Thoracic aorta (tissue), 2 donors: ENCODE measurements at regions not wholly inside any gene's neighbourhood (a gene's known extent, or its start where the extent isn't known, plus 50 kb on each side); places are given as distances from the start of the nearest gene placed in this dataset.
"Not testable (repeated sequence)": the region's sequence is repeated elsewhere in the genome, so short reads cannot be mapped to it uniquely, and the experiment has no call there.

Experiments
- ATAC-seq: fragments of 150-250 bp; one replicate; pipeline ENCODE4 v1.8.0; 2017; ENCODE audit warnings: low read depth; ENCODE audit not compliant: insufficient number of reproducible peaks, low FRiP score
- DNase-seq: peaks from one replicate; pipeline ENCODE4 v3.0.0-alpha.2; 2020; ENCODE audit warnings: low spot score
- H3K27ac ChIP-seq, 2 donors: fragments of 200-600 bp; sonication (generic); 1 replicate in 1 of 2; 2 replicates in 1 of 2; pipeline ENCODE4 v1.5.1; 2016; ENCODE audit warnings: mild to moderate bottlenecking in 2 of 2, moderate library complexity in 2 of 2
- H3K27me3 ChIP-seq: fragments of 200-600 bp; sonication (generic); replicated peaks from 2 replicates; pipeline ENCODE4 v1.6.0; 2016; ENCODE audit warnings: mild to moderate bottlenecking; ENCODE audit not compliant: insufficient read depth
- H3K36me3 ChIP-seq: fragments of 200-600 bp; sonication (generic); one replicate; pipeline ENCODE4 v1.5.1; 2016
- H3K4me1 ChIP-seq, 2 donors: fragments of 200-600 bp; sonication (generic); 1 replicate in 1 of 2; 2 replicates in 1 of 2; pipeline versions ENCODE4 v1.5.1 to v1.6.0; 2016; ENCODE audit warnings: low read depth in 2 of 2, mild to moderate bottlenecking in 1 of 2; ENCODE audit not compliant: control insufficient read depth in 1 of 2
- H3K4me3 ChIP-seq: fragments of 200-600 bp; sonication (generic); 2 replicates; pipeline ENCODE4 v1.5.1; 2016; ENCODE audit warnings: mild to moderate bottlenecking
- H3K9me3 ChIP-seq: fragments of 200-600 bp; sonication (generic); 2 replicates; pipeline ENCODE4 v1.5.1; 2016
- CTCF ChIP-seq: fragments of 200-600 bp; sonication (generic); IDR thresholded peaks from one replicate; pipeline ENCODE4 v1.5.1; 2019; ENCODE audit warnings: antibody characterized with exemption

- no peak for ATAC-seq
- Histone ChIP-seq H3K4me1 (no peaks in the 10 kb centered on the region), H3K27ac (no peak overlapping the region), H3K36me3 (no peaks in the 10 kb centered on the region), H3K27me3 (no peaks in the 10 kb centered on the region), H3K4me3 (no peak overlapping the region), H3K9me3 (peaks cover 3% of the 10 kb centered on the region)
- no peak for TF ChIP-seq CTCF
- DNase-seq, result no peak
Measured at GRCh38 chr3:191648787-191649186, 187.8 kb downstream of the PYDC2 start.

- Histone ChIP-seq H3K27me3 (no peaks in the 10 kb centered on the region), H3K36me3 (no peaks in the 10 kb centered on the region), H3K4me1 (no peaks in the 10 kb centered on the region), H3K4me3 (no peak overlapping the region), H3K9me3 (peaks cover 3% of the 10 kb centered on the region), H3K27ac (no peak overlapping the region)
- ATAC-seq (no peak), DNase-seq (no peak)
- no peak for TF ChIP-seq CTCF
Measured at GRCh38 chr3:191649626-191650025, 188.7 kb downstream of the PYDC2 start.

GRCh38 chr3:191658781-191659419 is 197.9 kb downstream of the PYDC2 start:
- not testable (repeated sequence) for H3K27ac ChIP-seq, H3K27me3 ChIP-seq, ATAC-seq, H3K4me1 ChIP-seq, H3K9me3 ChIP-seq, DNase-seq, H3K4me3 ChIP-seq, H3K36me3 ChIP-seq

- H3K27ac ChIP-seq, H3K27me3 ChIP-seq, ATAC-seq: not testable (repeated sequence)
Measured at GRCh38 chr3:191662150-191662549, 201.2 kb downstream of the PYDC2 start.

GRCh38 chr3:191680989-191681597 is 220.1 kb downstream of the PYDC2 start:
- DNase-seq (no peak), ATAC-seq (no peak)
- Histone ChIP-seq H3K36me3 (no peaks in the 10 kb centered on the region), H3K9me3 (no peaks in the 10 kb centered on the region), H3K4me1 (no peaks in the 10 kb centered on the region), H3K4me3 (no peak overlapping the region), H3K27ac (no peak overlapping the region), H3K27me3 (no peaks in the 10 kb centered on the region)
- no peak for TF ChIP-seq CTCF

More at GRCh38 chr3:191662150-191662549, 201.2 kb downstream of the PYDC2 start:
- DNase-seq, H3K4me1 ChIP-seq, H3K4me3 ChIP-seq, H3K36me3 ChIP-seq, H3K9me3 ChIP-seq: not testable (repeated sequence)

GRCh38 chr3:191682961-191683360 is 222.0 kb downstream of the PYDC2 start:
- Histone ChIP-seq H3K36me3 (no peaks in the 10 kb centered on the region), H3K27me3 (no peaks in the 10 kb centered on the region), H3K27ac (no peak overlapping the region), H3K9me3 (no peaks in the 10 kb centered on the region), H3K4me3 (no peak overlapping the region), H3K4me1 (no peaks in the 10 kb centered on the region)
- ATAC-seq (no peak), DNase-seq (no peak)
- TF ChIP-seq CTCF, result no peak
